HFF-Myc (cell line): ENCODE measurements at regions not wholly inside any gene's neighbourhood (a gene's known extent, or its start where the extent isn't known, plus 50 kb on each side); places are given as distances from the start of the nearest gene placed in this dataset.

Experiments
- DNase-seq: peaks from one replicate; pipeline ENCODE4 v3.0.0-alpha.2; 2011; ENCODE audit warnings: low read depth; ENCODE audit errors: extremely low read depth
- H3K4me3 ChIP-seq: replicated peaks from 2 replicates; pipeline ENCODE4 v1.5.1; 2011; ENCODE audit warnings: low read depth, mild to moderate bottlenecking, control low read depth, low read length
- CTCF ChIP-seq: IDR thresholded peaks from 2 replicates; pipeline ENCODE4 v1.5.1; 2012; ENCODE audit warnings: mild to moderate bottlenecking, low read depth, low read length, control low read depth; ENCODE audit errors: missing control alignments

GRCh38 chr6:140546640-140547039, 1172.2 kb upstream of the CITED2 start:
- H3K4me3 ChIP-seq: no peak overlapping the region
- no peak for TF ChIP-seq CTCF
- DNase-seq: no peak

GRCh38 chr6:140544431-140544830, 1170.0 kb upstream of the CITED2 start:
- no peak overlapping the region for H3K4me3 ChIP-seq
- no peak for DNase-seq
- TF ChIP-seq CTCF: no peak

- no peak for TF ChIP-seq CTCF
Observed at GRCh38 chr6:140542863-140543262, 1168.4 kb upstream of the CITED2 start.

GRCh38 chr6:140541288-140541687, 1166.8 kb upstream of the CITED2 start:
- H3K4me3 ChIP-seq: no peak overlapping the region
- TF ChIP-seq CTCF: no peak
- DNase-seq: peak; percentile 29

More at GRCh38 chr6:140542863-140543262, 1168.4 kb upstream of the CITED2 start:
- DNase-seq: no peak
- no peak overlapping the region for H3K4me3 ChIP-seq

- TF ChIP-seq CTCF: no peak
- DNase-seq: no peak
- no peak overlapping the region for H3K4me3 ChIP-seq
Observed at GRCh38 chr6:140540743-140541142, 1166.3 kb upstream of the CITED2 start.

- H3K4me3 ChIP-seq: no peak overlapping the region
- no peak for TF ChIP-seq CTCF
- peak; percentile 14 for DNase-seq
Observed at GRCh38 chr6:140538926-140539325, 1164.5 kb upstream of the CITED2 start.
